GM12878 (cell line): ENCODE measurements at regions not wholly inside any gene's neighbourhood (a gene's known extent, or its start where the extent isn't known, plus 50 kb on each side); places are given as distances from the start of the nearest gene placed in this dataset.

Experiments used
- ATAC-seq: fragments of 200-7000 bp; cut with Tn5 transposase; 3 replicates; pipeline ENCODE4 v1.9.1; 2020; ENCODE audit warnings: mild to moderate bottlenecking, moderate library complexity
- BruUV-seq: library from RNA; stranded (reverse); fragments of 400-500 nt; replicated peaks from 2 replicates; lab custom pipeline; 2021; lab: Mats Ljungman, UMichigan
- CTCF ChIA-PET: fragments of 300-600 bp; sonication (Branson Sonifier 250); formaldehyde crosslinking; extraction: SDS; loops from one replicate; lab custom pipeline; 2021; ENCODE audit warnings: inconsistent platforms; lab: Yijun Ruan, JAX
- POLR2A ChIA-PET: fragments of 350-600 bp; formaldehyde crosslinking; extraction: SDS; loops from one replicate; lab custom pipeline; 2021; ENCODE audit warnings: inconsistent platforms; lab: Charles Lee
- RAD21 ChIA-PET: fragments of 300-600 bp; sonication (Branson Sonifier 250); formaldehyde crosslinking; loops from one replicate; lab custom pipeline; 2023; ENCODE audit warnings: antibody characterized with exemption; ENCODE audit not compliant: unreplicated experiment; lab: Charles Lee
- SMC1A ChIA-PET: fragments of 300-600 bp; sonication (Branson Sonifier 250); formaldehyde crosslinking; loops from one replicate; lab custom pipeline; 2023; ENCODE audit not compliant: unreplicated experiment, uncharacterized antibody; lab: Charles Lee
- DNase-seq: peaks from one replicate; pipeline ENCODE4 v3.0.0-alpha.2; 2011; ENCODE audit warnings: low read depth, low spot score
- FAIRE-seq: peaks from 3 replicates; lab custom pipeline; 2011; peaks lifted over from hg19 to GRCh38; lab: Jason Lieb, UNC
- H2AFZ ChIP-seq: 2 replicates; pipeline ENCODE4 v1.6.0; 2011; ENCODE audit warnings: low read depth, low read length, control low read depth; ENCODE audit not compliant: control insufficient read depth
- H3K27ac ChIP-seq: 2 replicates; pipeline ENCODE4 v1.5.1; 2011; ENCODE audit warnings: control low read depth; ENCODE audit not compliant: control insufficient read depth, insufficient read depth
- H3K27me3 ChIP-seq, 2 experiments: replicated peaks in 1 of 2; 2 replicates each; pipeline versions ENCODE4 v1.6.0 to v1.6.1; 2011; ENCODE audit warnings: low read length in 1 of 2; ENCODE audit not compliant: control insufficient read depth in 2 of 2, insufficient read depth in 2 of 2
- H3K36me3 ChIP-seq, 2 experiments: 2 replicates each; pipeline ENCODE4 v1.5.1; 2011; ENCODE audit warnings: low read length in 1 of 2; ENCODE audit not compliant: control insufficient read depth in 2 of 2, insufficient read depth in 2 of 2
- H3K4me1 ChIP-seq: 2 replicates; pipeline ENCODE4 v1.6.1; 2011; ENCODE audit warnings: mild to moderate bottlenecking, low read length, moderate library complexity, mixed read lengths; ENCODE audit not compliant: control insufficient read depth, insufficient read depth
- H3K4me2 ChIP-seq: 2 replicates; pipeline ENCODE4 v1.6.0; 2011; ENCODE audit warnings: control low read depth; ENCODE audit not compliant: control insufficient read depth, insufficient read depth
- H3K4me3 ChIP-seq: fragments of 200-600 bp; sonication (generic); 2 replicates; pipeline ENCODE4 v1.5.1; 2016
- H3K79me2 ChIP-seq: 2 replicates; pipeline ENCODE4 v1.6.0; 2011; ENCODE audit warnings: low read length; ENCODE audit not compliant: control insufficient read depth, insufficient read depth
- H3K9ac ChIP-seq: 2 replicates; pipeline ENCODE4 v1.8.0; 2011; ENCODE audit warnings: low read length, control low read depth, mixed read lengths; ENCODE audit not compliant: control insufficient read depth, insufficient read depth
- H3K9me3 ChIP-seq: replicated peaks from 3 replicates; pipeline ENCODE4 v1.5.1; 2011; ENCODE audit warnings: mild to moderate bottlenecking, low read length; ENCODE audit not compliant: control insufficient read depth, insufficient read depth
- H4K20me1 ChIP-seq: 2 replicates; pipeline ENCODE4 v1.6.0; 2011; ENCODE audit not compliant: control insufficient read depth, insufficient read depth
- BCL11A ChIP-seq: IDR thresholded peaks from 2 replicates; pipeline ENCODE4 v1.6.1; 2011; ENCODE audit warnings: low read depth, low read length
- FOXK2 ChIP-seq: fragments of 450-650 bp; IDR thresholded peaks from 2 replicates; pipeline ENCODE4 v1.6.1; 2017; ENCODE audit warnings: mild to moderate bottlenecking, moderate library complexity
- MTA2 ChIP-seq: fragments of 450-650 bp; IDR thresholded peaks from 2 replicates; pipeline ENCODE4 v1.6.1; 2016; ENCODE audit warnings: low read depth, mild to moderate bottlenecking, moderate library complexity
- MYB ChIP-seq: fragments of 150-350 bp; IDR thresholded peaks from 2 replicates; pipeline ENCODE4 v1.6.1; 2014; ENCODE audit warnings: mild to moderate bottlenecking, low read depth, low read length, borderline replicate concordance
- MYC ChIP-seq: IDR thresholded peaks from 2 replicates; pipeline ENCODE4 v1.6.1; 2011; ENCODE audit warnings: mild to moderate bottlenecking, low read length, moderate library complexity, inconsistent platforms; ENCODE audit not compliant: insufficient read depth, insufficient replicate concordance, insufficient read length, severe bottlenecking
- NFIC ChIP-seq: IDR thresholded peaks from 2 replicates; pipeline ENCODE4 v1.6.1; 2012; ENCODE audit warnings: low read depth, mild to moderate bottlenecking, inconsistent platforms, low read length, moderate library complexity
- NKRF ChIP-seq: fragments of 450-650 bp; conservative IDR thresholded peaks from 2 replicates; pipeline ENCODE4 v1.6.1; 2017; ENCODE audit warnings: mild to moderate bottlenecking, moderate library complexity
- PAX5 ChIP-seq: IDR thresholded peaks from 2 replicates; pipeline ENCODE4 v1.6.1; 2011; ENCODE audit warnings: low read depth, low read length, borderline replicate concordance
- RFX5 ChIP-seq: IDR thresholded peaks from 2 replicates; pipeline ENCODE4 v1.6.1; 2011; ENCODE audit warnings: low read depth, low read length, improper control_type of control experiment
- SMC3 ChIP-seq: IDR thresholded peaks from 2 replicates; pipeline ENCODE4 v1.6.1; 2011; ENCODE audit warnings: low read length, improper control_type of control experiment, borderline replicate concordance
- SREBF1 ChIP-seq: IDR thresholded peaks from 2 replicates; pipeline ENCODE4 v1.6.1; 2012; ENCODE audit warnings: mild to moderate bottlenecking, low read length
- ZNF622 ChIP-seq: fragments of 450-650 bp; IDR thresholded peaks from 2 replicates; pipeline ENCODE4 v1.6.1; 2017; ENCODE audit warnings: mild to moderate bottlenecking, inconsistent platforms
- WGBS: methylation state at CpG from one replicate; pipeline ENCODE4 v1.1.6; 2016; ENCODE audit warnings: low lambda C conversion rate; ENCODE audit not compliant: insufficient replicate concordance, insufficient coverage; ENCODE audit errors: missing lambda C conversion rate; 5-methylcytosine and 5-hydroxymethylcytosine counted together
- in situ Hi-C: fragments of 300-500 bp; cut with MboI; formaldehyde crosslinking; loops from 9 replicates; pipeline ENCODE4 v1.14.3; 2018; ENCODE audit warnings: mixed read lengths
- intact Hi-C: fragments of 100-400 bp; cut with micrococcal nuclease; formaldehyde crosslinking; loops from one replicate; pipeline ENCODE4 v1.14.2; 2022; ENCODE audit not compliant: unreplicated experiment
- TF ChIP-seq, protein P1 (sequence below): IDR thresholded peaks from 2 replicates; pipeline ENCODE4 v1.6.1; 2011; ENCODE audit warnings: low read depth, mild to moderate bottlenecking, low read length, moderate library complexity, borderline replicate concordance; ENCODE audit errors: extremely low read depth

DNA sequence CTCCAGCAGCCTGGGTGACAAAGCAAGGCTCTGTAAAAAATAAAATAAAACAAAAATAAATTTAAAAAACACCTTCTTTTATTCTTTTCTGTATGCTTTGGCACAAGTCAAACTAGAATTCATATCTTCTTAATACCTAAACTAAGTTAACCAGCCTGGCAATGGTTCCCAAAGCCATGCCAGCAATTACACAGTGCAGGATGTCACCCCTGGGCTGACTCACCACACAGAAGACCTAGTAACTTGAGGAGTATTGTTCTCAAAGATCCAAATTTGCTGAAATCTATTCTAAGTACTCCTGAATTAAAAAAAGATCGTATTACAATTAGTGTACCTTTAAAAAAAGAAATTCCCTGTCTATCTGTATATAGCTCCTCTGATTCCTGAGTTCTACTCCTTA is 162.7 kb upstream of the SGK1 start (continued):
- TF ChIP-seq MYC (no peak), NFIC (no peak), FOXK2 (no peak), SREBF1 (no peak), NKRF (no peak)

DNA sequence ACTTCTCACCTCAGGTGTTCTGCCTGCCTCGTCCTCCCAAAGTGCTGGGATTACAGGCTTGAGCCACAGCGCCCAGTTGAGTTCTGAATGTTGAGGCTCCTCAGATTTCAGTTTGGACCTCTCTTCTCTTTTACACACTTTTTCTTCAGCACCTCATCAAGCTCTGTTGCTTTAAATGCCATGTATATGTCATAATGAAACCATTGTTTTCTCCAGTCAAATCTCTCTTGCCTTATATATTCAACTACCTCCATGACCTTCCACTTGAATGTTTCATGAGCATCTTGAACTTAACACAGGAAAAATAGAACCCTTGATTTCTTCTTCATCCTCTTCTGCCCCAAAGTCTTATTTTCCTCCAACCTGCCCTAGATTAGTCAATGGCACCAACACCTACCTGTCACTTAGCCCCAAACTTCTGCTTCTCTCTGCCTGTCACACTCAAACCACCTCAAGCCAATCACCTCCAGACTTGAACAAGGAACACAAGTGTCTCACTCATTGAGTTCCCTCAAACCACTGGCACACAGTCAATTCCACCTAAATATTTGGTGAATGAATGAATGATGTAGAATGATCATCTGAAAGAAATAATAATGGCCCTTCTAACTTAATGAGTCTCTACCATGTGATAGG is 161.0 kb upstream of the SGK1 start:
- Histone ChIP-seq H2AFZ (no peak overlapping the region), H3K27me3 (no peaks in the 10 kb centered on the region; a peak in 2 of 4 replicates), H3K4me3 (no peak overlapping the region), H3K4me2 (no peak overlapping the region), H4K20me1 (no peaks in the 10 kb centered on the region), H3K36me3 (no peaks in the 10 kb centered on the region), H3K9ac (no peak overlapping the region), H3K9me3 (no peaks in the 10 kb centered on the region), H3K79me2 (no peaks in the 10 kb centered on the region), H3K4me1 (no peaks in the 10 kb centered on the region), H3K27ac (no peak overlapping the region)
- DNase-seq (no peak), ATAC-seq (no peak), FAIRE-seq (no peak)
- in situ Hi-C loops, result no loop called here
- ChIA-PET CTCF (no interaction called here), POLR2A (interaction anchor here (0.7 kb wide), 1 partner anchor 330 kb away, joined by 7 read pairs; no protein-coding TSS in a partner anchor), RAD21 (no interaction called here), SMC1A (no interaction called here)
- TF ChIP-seq MYB (no peak), SMC3 (no peak), PAX5 (no peak), MTA2 (no peak), RFX5 (no peak), ZNF622 (no peak), BCL11A (no peak)
- TF ChIP-seq, protein P1, sequence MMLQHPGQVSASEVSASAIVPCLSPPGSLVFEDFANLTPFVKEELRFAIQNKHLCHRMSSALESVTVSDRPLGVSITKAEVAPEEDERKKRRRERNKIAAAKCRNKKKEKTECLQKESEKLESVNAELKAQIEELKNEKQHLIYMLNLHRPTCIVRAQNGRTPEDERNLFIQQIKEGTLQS, result no peak
- BruUV-seq, result no TSS peak
- intact Hi-C loops, result no loop called here
- 60% methylated on average over 2 of the region's 2 CpGs for WGBS
